Kidney (tissue), 13 donors: ENCODE measurements at regions not wholly inside any gene's neighbourhood (a gene's known extent, or its start where the extent isn't known, plus 50 kb on each side); places are given as distances from the start of the nearest gene placed in this dataset.

Experiments used
- DNase-seq, 5 donors: peaks; one replicate each; pipeline ENCODE4 v3.0.0-alpha.2; 2013 to 2020
- FAIRE-seq: peaks from 2 replicates; lab custom pipeline; 2012; peaks lifted over from hg19 to GRCh38; lab: Jason Lieb, UNC
- H3K27ac ChIP-seq, 2 donors: one replicate each; pipeline ENCODE4 v1.7.0; 2013; ENCODE audit warnings: low read depth in 2 of 2, low read length in 2 of 2, inconsistent platforms in 1 of 2
- H3K27me3 ChIP-seq: one replicate; pipeline ENCODE4 v1.7.1; 2013; ENCODE audit warnings: low read length, inconsistent platforms; ENCODE audit not compliant: control insufficient read depth, insufficient read depth
- H3K36me3 ChIP-seq, 3 donors: one replicate each; pipeline versions ENCODE4 v1.7.0 to v1.7.1; 2013; ENCODE audit warnings: low read length in 3 of 3, control low read depth in 1 of 3, inconsistent platforms in 1 of 3; ENCODE audit not compliant: insufficient read depth in 3 of 3, control insufficient read depth in 2 of 3
- H3K4me1 ChIP-seq, 3 donors: one replicate each; pipeline versions ENCODE4 v1.7.0 to v1.7.1; 2013; ENCODE audit warnings: low read length in 3 of 3, inconsistent platforms in 1 of 3, low read depth in 1 of 3; ENCODE audit not compliant: control insufficient read depth in 2 of 3, insufficient read depth in 2 of 3
- H3K4me3 ChIP-seq, 3 donors: one replicate each; pipeline versions ENCODE4 v1.7.0 to v1.8.1; 2013; ENCODE audit warnings: low read length in 3 of 3, control low read depth in 1 of 3, inconsistent platforms in 1 of 3
- H3K9ac ChIP-seq, 3 donors: one replicate each; pipeline versions ENCODE4 v1.7.0 to v1.7.1; 2013; ENCODE audit warnings: low read length in 3 of 3, control low read depth in 1 of 3, inconsistent platforms in 1 of 3
- H3K9me3 ChIP-seq, 3 donors: one replicate each; pipeline versions ENCODE4 v1.7.0 to v1.7.1; 2013; ENCODE audit warnings: low read length in 3 of 3, control low read depth in 1 of 3, inconsistent platforms in 1 of 3; ENCODE audit not compliant: control insufficient read depth in 2 of 3, insufficient read depth in 1 of 3
- intact Hi-C: fragments of 100-400 bp; cut with DNase I; formaldehyde crosslinking; loops from one replicate; pipeline ENCODE4 v1.11.1; 2022
- TF ChIP-seq, protein P1 (sequence below): IDR thresholded peaks from 3 replicates; pipeline ENCODE4 v1.5.1; 2012; ENCODE audit warnings: mild to moderate bottlenecking, moderate library complexity, borderline replicate concordance; ENCODE audit not compliant: insufficient read depth; ENCODE audit errors: extremely low read depth
- donor health status: control.
- donor health status: control.
- donor health status: control.
- donor health status: control.
- donor health status: control.
- donor health status: DM: yes; HTN: yes; CAD: no.
- donor health status: Normal renal cell carcinoma (clear cell type).

GRCh38 chr1:228869312-228869824 is 134.1 kb downstream of the RHOU start:
- no peaks in the 10 kb centered on the region for H3K36me3 ChIP-seq
- H3K4me3 ChIP-seq, result no peak overlapping the region
- H3K9ac ChIP-seq, result no peak overlapping the region
- no peak for FAIRE-seq
- H3K9me3 ChIP-seq, result no peaks in the 10 kb centered on the region
- no peak overlapping the region for H3K27ac ChIP-seq
- TF ChIP-seq, protein P1, sequence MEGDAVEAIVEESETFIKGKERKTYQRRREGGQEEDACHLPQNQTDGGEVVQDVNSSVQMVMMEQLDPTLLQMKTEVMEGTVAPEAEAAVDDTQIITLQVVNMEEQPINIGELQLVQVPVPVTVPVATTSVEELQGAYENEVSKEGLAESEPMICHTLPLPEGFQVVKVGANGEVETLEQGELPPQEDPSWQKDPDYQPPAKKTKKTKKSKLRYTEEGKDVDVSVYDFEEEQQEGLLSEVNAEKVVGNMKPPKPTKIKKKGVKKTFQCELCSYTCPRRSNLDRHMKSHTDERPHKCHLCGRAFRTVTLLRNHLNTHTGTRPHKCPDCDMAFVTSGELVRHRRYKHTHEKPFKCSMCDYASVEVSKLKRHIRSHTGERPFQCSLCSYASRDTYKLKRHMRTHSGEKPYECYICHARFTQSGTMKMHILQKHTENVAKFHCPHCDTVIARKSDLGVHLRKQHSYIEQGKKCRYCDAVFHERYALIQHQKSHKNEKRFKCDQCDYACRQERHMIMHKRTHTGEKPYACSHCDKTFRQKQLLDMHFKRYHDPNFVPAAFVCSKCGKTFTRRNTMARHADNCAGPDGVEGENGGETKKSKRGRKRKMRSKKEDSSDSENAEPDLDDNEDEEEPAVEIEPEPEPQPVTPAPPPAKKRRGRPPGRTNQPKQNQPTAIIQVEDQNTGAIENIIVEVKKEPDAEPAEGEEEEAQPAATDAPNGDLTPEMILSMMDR, result no peak
- H3K4me1 ChIP-seq, result peaks cover 0 to 6% (median 4%) of the 10 kb centered on the region in 3 donors
- intact Hi-C loops, result no loop called here
- no peaks in the 10 kb centered on the region for H3K27me3 ChIP-seq
- DNase-seq, result no peak

- no peak overlapping the region for H3K9ac ChIP-seq
- H3K27ac ChIP-seq, result no peak overlapping the region
- intact Hi-C loops, result no loop called here
- no peaks in the 10 kb centered on the region for H3K27me3 ChIP-seq
- no peak overlapping the region for H3K4me3 ChIP-seq
- H3K36me3 ChIP-seq, result no peaks in the 10 kb centered on the region
- DNase-seq, result peak in 1 of 5 donors; percentile 16
- TF ChIP-seq, protein P1, result no peak
- FAIRE-seq, result no peak
- H3K9me3 ChIP-seq, result no peaks in the 10 kb centered on the region
- H3K4me1 ChIP-seq, result peaks cover 0 to 6% (median 4%) of the 10 kb centered on the region in 3 donors
Measured at GRCh38 chr1:228870041-228870713, 134.9 kb downstream of the RHOU start.

GRCh38 chr1:228871314-228872061 is 136.2 kb downstream of the RHOU start:
- FAIRE-seq, result no peak

More at GRCh38 chr1:228871314-228872061, 136.2 kb downstream of the RHOU start:
- no peaks in the 10 kb centered on the region for H3K27me3 ChIP-seq
- no peak overlapping the region for H3K27ac ChIP-seq
- TF ChIP-seq, protein P1, result no peak
- H3K4me3 ChIP-seq, result no peak overlapping the region
- no peaks in the 10 kb centered on the region for H3K9me3 ChIP-seq
- H3K36me3 ChIP-seq, result no peaks in the 10 kb centered on the region
- intact Hi-C loops, result no loop called here
- DNase-seq, result peak in 4 of 5 donors; percentile 39 to 88 (median 50)
- peaks cover 0 to 4% (median 3%) of the 10 kb centered on the region in 3 donors for H3K4me1 ChIP-seq
- no peak overlapping the region for H3K9ac ChIP-seq
